ENCODE measurements at regions not wholly inside any gene's neighbourhood (a gene's known extent, or its start where the extent isn't known, plus 50 kb on each side); places are given as distances from the start of the nearest gene placed in this dataset.

- no peak for TF ChIP-seq POLR2A (IDR thresholded peaks at IDR 0.05)
- TF ChIP-seq POLR2AphosphoS5 (IDR thresholded peaks at IDR 0.05) = no peak
Measured at GRCh38 chr6:141641951-141642350, 490.8 kb upstream of the GJE1 start.
